Lung (tissue), 11 donors: ENCODE measurements at regions not wholly inside any gene's neighbourhood (a gene's known extent, or its start where the extent isn't known, plus 50 kb on each side); places are given as distances from the start of the nearest gene placed in this dataset.

Experiments
- ATAC-seq: fragments of 200-7000 bp; cut with Tn5 transposase; one replicate; pipeline ENCODE4 v1.9.1; 2020; ENCODE audit warnings: moderate number of reproducible peaks; ENCODE audit not compliant: insufficient read depth, low FRiP score
- DNase-seq, 3 donors: peaks; one replicate each; pipeline ENCODE4 v3.0.0-alpha.2; 2013 to 2017
- H3K27ac ChIP-seq, 2 donors: one replicate each; pipeline ENCODE4 v1.5.1; 2013; ENCODE audit warnings: mild to moderate bottlenecking in 2 of 2, moderate library complexity in 2 of 2, control low read depth in 1 of 2, inconsistent platforms in 1 of 2, low read depth in 1 of 2, low read length in 1 of 2
- H3K27me3 ChIP-seq, 3 donors: one replicate each; pipeline ENCODE4 v1.5.1; 2013; ENCODE audit warnings: low read length in 2 of 3; ENCODE audit not compliant: control insufficient read depth in 3 of 3, insufficient read depth in 3 of 3
- H3K36me3 ChIP-seq, 4 donors: one replicate each; pipeline ENCODE4 v1.5.1; 2013; ENCODE audit warnings: low read length in 4 of 4, mild to moderate bottlenecking in 1 of 4, moderate library complexity in 1 of 4; ENCODE audit not compliant: control insufficient read depth in 4 of 4, insufficient read depth in 4 of 4
- H3K4me1 ChIP-seq, 5 donors: one replicate each; pipeline ENCODE4 v1.5.1; 2013; ENCODE audit warnings: low read length in 5 of 5, mild to moderate bottlenecking in 2 of 5, moderate library complexity in 1 of 5; ENCODE audit not compliant: control insufficient read depth in 5 of 5, insufficient read depth in 5 of 5
- H3K4me3 ChIP-seq: one replicate; pipeline ENCODE4 v1.5.1; 2013; ENCODE audit warnings: mild to moderate bottlenecking, control low read depth, moderate library complexity
- H3K9ac ChIP-seq, 2 donors: one replicate each; pipeline ENCODE4 v1.5.1; 2013; ENCODE audit warnings: low read length in 2 of 2, control low read depth in 1 of 2; ENCODE audit not compliant: insufficient read depth in 1 of 2
- H3K9me3 ChIP-seq, 4 donors: one replicate each; pipeline ENCODE4 v1.5.1; 2013; ENCODE audit warnings: low read length in 3 of 4, mild to moderate bottlenecking in 1 of 4, moderate library complexity in 1 of 4; ENCODE audit not compliant: control insufficient read depth in 4 of 4, insufficient read depth in 3 of 4
- WGBS, 2 donors: extraction: QIAGEN DNeasy Blood & Tissue Kit; methylation state at CpG; one replicate each; pipeline ENCODE4 v1.1.7; 2013; 5-methylcytosine and 5-hydroxymethylcytosine counted together
- TF ChIP-seq, protein P1 (sequence below): IDR thresholded peaks from 2 replicates; pipeline ENCODE4 v1.5.1; 2012; ENCODE audit warnings: mild to moderate bottlenecking; ENCODE audit errors: control extremely low read depth, extremely low read depth
- donor health status: control.
- donor health status: control.
- donor health status: Bipolar disorder and iron deficiency.
- donor health status: healthy.
- donor health status: DM: yes; HTN: yes; CAD: no.

- Histone ChIP-seq H3K4me3 (no peak overlapping the region), H3K9me3 (peaks cover 0 to 7% (median 0%) of the 10 kb centered on the region in 4 donors), H3K27me3 (no peaks in the 10 kb centered on the region), H3K27ac (no peak overlapping the region), H3K4me1 (no peaks in the 10 kb centered on the region), H3K36me3 (no peaks in the 10 kb centered on the region), H3K9ac (no peak overlapping the region)
- TF ChIP-seq, protein P1, sequence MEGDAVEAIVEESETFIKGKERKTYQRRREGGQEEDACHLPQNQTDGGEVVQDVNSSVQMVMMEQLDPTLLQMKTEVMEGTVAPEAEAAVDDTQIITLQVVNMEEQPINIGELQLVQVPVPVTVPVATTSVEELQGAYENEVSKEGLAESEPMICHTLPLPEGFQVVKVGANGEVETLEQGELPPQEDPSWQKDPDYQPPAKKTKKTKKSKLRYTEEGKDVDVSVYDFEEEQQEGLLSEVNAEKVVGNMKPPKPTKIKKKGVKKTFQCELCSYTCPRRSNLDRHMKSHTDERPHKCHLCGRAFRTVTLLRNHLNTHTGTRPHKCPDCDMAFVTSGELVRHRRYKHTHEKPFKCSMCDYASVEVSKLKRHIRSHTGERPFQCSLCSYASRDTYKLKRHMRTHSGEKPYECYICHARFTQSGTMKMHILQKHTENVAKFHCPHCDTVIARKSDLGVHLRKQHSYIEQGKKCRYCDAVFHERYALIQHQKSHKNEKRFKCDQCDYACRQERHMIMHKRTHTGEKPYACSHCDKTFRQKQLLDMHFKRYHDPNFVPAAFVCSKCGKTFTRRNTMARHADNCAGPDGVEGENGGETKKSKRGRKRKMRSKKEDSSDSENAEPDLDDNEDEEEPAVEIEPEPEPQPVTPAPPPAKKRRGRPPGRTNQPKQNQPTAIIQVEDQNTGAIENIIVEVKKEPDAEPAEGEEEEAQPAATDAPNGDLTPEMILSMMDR, result no peak
- WGBS, 2 donors, result 69 to 87% methylated on average over 1 of the region's 1 CpG
- no peak for ATAC-seq
- no peak for DNase-seq
Observed at GRCh38 chr5:71862087-71862486, 143.0 kb downstream of the CARTPT start.

DNA sequence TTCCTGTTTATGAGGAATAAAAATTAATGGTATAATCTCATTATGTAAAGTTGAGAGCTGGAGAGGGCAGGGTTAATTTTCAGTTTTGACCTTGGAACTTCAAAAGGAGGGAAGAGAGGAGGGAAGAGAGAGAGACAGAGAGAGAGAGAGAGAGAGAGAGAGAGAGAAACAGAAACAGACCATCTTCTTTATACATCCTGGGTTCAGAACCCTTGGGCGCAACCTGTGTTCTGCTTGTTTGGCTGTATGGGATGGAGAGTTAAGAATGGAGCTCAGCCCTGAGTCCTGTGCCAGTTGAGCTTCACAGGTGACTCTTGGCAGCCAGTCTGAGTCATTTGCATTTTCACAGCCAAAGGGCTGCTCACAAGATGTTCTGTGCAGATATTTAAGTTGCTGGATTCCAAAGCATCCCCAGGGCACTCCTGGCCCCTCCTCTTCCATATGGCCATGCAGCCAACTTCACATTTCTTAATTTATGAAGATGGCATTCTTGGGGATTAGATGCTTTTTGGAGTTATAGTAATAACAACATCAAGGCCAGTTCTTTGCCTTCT is 143.5 kb downstream of the CARTPT start:
- Histone ChIP-seq H3K36me3 (no peaks in the 10 kb centered on the region), H3K9ac (no peak overlapping the region), H3K9me3 (peaks cover 0 to 7% (median 0%) of the 10 kb centered on the region in 4 donors), H3K27me3 (no peaks in the 10 kb centered on the region), H3K27ac (no peak overlapping the region), H3K4me3 (no peak overlapping the region), H3K4me1 (no peaks in the 10 kb centered on the region)
- ATAC-seq (no peak), DNase-seq (no peak)
- TF ChIP-seq, protein P1, result no peak
- 0 to 48% methylated on average over 1 of the region's 1 CpG for WGBS, 2 donors

- H3K27me3 ChIP-seq, result no peaks in the 10 kb centered on the region
- H3K27ac ChIP-seq, result no peak overlapping the region
- DNase-seq (no peak), ATAC-seq (no peak)
- H3K36me3 ChIP-seq, result no peaks in the 10 kb centered on the region
- no peak overlapping the region for H3K4me3 ChIP-seq
- peaks cover 0 to 7% (median 0%) of the 10 kb centered on the region in 4 donors for H3K9me3 ChIP-seq
- TF ChIP-seq, protein P1, result no peak
- H3K9ac ChIP-seq, result no peak overlapping the region
- H3K4me1 ChIP-seq, result no peaks in the 10 kb centered on the region
- 68 to 79% methylated on average over 8 of the region's 8 CpGs for WGBS, 2 donors
Observed at GRCh38 chr5:71864730-71865601, 145.9 kb downstream of the CARTPT start.
